ENCODE measurements at regions not wholly inside any gene's neighbourhood (a gene's known extent, or its start where the extent isn't known, plus 50 kb on each side); places are given as distances from the start of the nearest gene placed in this dataset.

GRCh38 chr4:23360718-23361117 lies 529.1 kb downstream of the PPARGC1A start:
- TF ChIP-seq CTCF (IDR thresholded peaks at IDR 0.05; ENCODE audit: low read depth, low read length, poor library complexity, severe bottlenecking) (no peak), EZH2phosphoT487 (IDR thresholded peaks at IDR 0.05; ENCODE audit: borderline replicate concordance, low read length) (no peak)
